GM23338 (cell line): ENCODE measurements at regions not wholly inside any gene's neighbourhood (a gene's known extent, or its start where the extent isn't known, plus 50 kb on each side); places are given as distances from the start of the nearest gene placed in this dataset.

Experiments
- CREB1 ChIP-seq: fragments of 250-450 bp; sonication (Bioruptor Pico); IDR thresholded peaks from 2 replicates; pipeline ENCODE4 v1.5.0; 2020; ENCODE audit warnings: low read depth, mild to moderate bottlenecking, moderate library complexity
- EZH2 ChIP-seq: fragments of 200-600 bp; sonication (generic); IDR thresholded peaks from one replicate; pipeline ENCODE4 v1.8.0; 2017; ENCODE audit warnings: antibody characterized with exemption, mild to moderate bottlenecking, low read depth; ENCODE audit not compliant: unreplicated experiment
- EZH2phosphoT487 ChIP-seq: fragments of 200-600 bp; sonication (generic); IDR thresholded peaks from one replicate; pipeline ENCODE4 v1.8.1; 2018; ENCODE audit warnings: antibody characterized with exemption; ENCODE audit not compliant: unreplicated experiment
- JUNB ChIP-seq: IDR thresholded peaks from one replicate; pipeline ENCODE4 v1.6.1; 2016; ENCODE audit warnings: antibody characterized with exemption; ENCODE audit not compliant: unreplicated experiment
- NANOG ChIP-seq: IDR thresholded peaks from 2 replicates; pipeline ENCODE4 v1.6.1; 2016; ENCODE audit warnings: antibody characterized with exemption, borderline replicate concordance
- POLR2AphosphoS5 ChIP-seq: IDR thresholded peaks from 2 replicates; pipeline ENCODE4 v1.6.1; 2016; ENCODE audit warnings: antibody characterized with exemption, low read depth
- STAT1 ChIP-seq: IDR thresholded peaks from one replicate; pipeline ENCODE4 v1.6.1; 2016; ENCODE audit warnings: antibody characterized with exemption; ENCODE audit not compliant: unreplicated experiment
- ZNF331 ChIP-seq: fragments of 250-450 bp; sonication (Bioruptor Pico); IDR thresholded peaks from 2 replicates; pipeline ENCODE4 v1.5.0; 2020; ENCODE audit warnings: low read depth, mild to moderate bottlenecking, moderate library complexity
- TF ChIP-seq, protein P1 (sequence below), 2 experiments: fragments of 200-600 bp in 1 of 2; sonication (generic) in 1 of 2; conservative IDR thresholded peaks; 2 replicates each; pipeline versions ENCODE4 v1.5.1 to v1.6.1; 2016 to 2017; ENCODE audit warnings: antibody characterized with exemption in 2 of 2, low read depth in 2 of 2, mild to moderate bottlenecking in 2 of 2, moderate library complexity in 1 of 2
- TF ChIP-seq, protein P2 (sequence below): IDR thresholded peaks from one replicate; pipeline ENCODE4 v1.6.1; 2018; ENCODE audit warnings: antibody characterized with exemption; ENCODE audit not compliant: unreplicated experiment

DNA sequence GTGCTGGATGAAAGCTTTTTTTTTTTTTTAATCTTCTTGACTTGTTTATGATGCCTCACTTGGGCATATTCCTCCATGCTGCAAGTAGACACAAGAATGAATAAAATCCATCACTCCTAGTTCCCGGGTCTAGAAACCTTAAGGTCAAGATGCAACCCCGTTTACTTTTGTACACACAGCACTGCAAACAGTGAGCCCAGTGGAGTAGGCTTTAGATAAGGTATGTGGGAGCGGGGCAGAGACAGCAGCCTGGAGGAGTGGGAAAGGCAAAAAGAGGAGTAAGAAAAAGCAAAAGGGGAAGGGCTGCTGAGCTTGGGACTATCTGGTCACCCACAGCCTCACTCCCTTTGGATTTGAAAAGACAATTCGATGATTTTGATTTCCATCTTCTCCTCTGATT lies 429.8 kb upstream of the ARGLU1 start:
- TF ChIP-seq, protein P1, sequence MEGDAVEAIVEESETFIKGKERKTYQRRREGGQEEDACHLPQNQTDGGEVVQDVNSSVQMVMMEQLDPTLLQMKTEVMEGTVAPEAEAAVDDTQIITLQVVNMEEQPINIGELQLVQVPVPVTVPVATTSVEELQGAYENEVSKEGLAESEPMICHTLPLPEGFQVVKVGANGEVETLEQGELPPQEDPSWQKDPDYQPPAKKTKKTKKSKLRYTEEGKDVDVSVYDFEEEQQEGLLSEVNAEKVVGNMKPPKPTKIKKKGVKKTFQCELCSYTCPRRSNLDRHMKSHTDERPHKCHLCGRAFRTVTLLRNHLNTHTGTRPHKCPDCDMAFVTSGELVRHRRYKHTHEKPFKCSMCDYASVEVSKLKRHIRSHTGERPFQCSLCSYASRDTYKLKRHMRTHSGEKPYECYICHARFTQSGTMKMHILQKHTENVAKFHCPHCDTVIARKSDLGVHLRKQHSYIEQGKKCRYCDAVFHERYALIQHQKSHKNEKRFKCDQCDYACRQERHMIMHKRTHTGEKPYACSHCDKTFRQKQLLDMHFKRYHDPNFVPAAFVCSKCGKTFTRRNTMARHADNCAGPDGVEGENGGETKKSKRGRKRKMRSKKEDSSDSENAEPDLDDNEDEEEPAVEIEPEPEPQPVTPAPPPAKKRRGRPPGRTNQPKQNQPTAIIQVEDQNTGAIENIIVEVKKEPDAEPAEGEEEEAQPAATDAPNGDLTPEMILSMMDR (conservative IDR thresholded peaks at IDR 0.05; ENCODE audit: low read depth in 2 of 2) = no peak
- no peak for TF ChIP-seq CREB1
- TF ChIP-seq POLR2AphosphoS5 = no peak
- no peak for TF ChIP-seq EZH2
- TF ChIP-seq STAT1 = no peak
- TF ChIP-seq, protein P2, sequence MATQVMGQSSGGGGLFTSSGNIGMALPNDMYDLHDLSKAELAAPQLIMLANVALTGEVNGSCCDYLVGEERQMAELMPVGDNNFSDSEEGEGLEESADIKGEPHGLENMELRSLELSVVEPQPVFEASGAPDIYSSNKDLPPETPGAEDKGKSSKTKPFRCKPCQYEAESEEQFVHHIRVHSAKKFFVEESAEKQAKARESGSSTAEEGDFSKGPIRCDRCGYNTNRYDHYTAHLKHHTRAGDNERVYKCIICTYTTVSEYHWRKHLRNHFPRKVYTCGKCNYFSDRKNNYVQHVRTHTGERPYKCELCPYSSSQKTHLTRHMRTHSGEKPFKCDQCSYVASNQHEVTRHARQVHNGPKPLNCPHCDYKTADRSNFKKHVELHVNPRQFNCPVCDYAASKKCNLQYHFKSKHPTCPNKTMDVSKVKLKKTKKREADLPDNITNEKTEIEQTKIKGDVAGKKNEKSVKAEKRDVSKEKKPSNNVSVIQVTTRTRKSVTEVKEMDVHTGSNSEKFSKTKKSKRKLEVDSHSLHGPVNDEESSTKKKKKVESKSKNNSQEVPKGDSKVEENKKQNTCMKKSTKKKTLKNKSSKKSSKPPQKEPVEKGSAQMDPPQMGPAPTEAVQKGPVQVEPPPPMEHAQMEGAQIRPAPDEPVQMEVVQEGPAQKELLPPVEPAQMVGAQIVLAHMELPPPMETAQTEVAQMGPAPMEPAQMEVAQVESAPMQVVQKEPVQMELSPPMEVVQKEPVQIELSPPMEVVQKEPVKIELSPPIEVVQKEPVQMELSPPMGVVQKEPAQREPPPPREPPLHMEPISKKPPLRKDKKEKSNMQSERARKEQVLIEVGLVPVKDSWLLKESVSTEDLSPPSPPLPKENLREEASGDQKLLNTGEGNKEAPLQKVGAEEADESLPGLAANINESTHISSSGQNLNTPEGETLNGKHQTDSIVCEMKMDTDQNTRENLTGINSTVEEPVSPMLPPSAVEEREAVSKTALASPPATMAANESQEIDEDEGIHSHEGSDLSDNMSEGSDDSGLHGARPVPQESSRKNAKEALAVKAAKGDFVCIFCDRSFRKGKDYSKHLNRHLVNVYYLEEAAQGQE = no peak
- TF ChIP-seq JUNB = no peak
- no peak for TF ChIP-seq EZH2phosphoT487
- no peak for TF ChIP-seq ZNF331 (CRISPR knock-in tag)
- no peak for TF ChIP-seq NANOG
